Brain microvascular endothelial cell (primary cell): ENCODE measurements at regions not wholly inside any gene's neighbourhood (a gene's known extent, or its start where the extent isn't known, plus 50 kb on each side); places are given as distances from the start of the nearest gene placed in this dataset.

Experiments used
- DNase-seq: peaks from one replicate; pipeline ENCODE4 v3.0.0-alpha.2; 2020
- H3K27ac ChIP-seq: fragments of 250-450 bp; sonication (Bioruptor Pico); 2 replicates; pipeline ENCODE4 v1.5.1; 2020; ENCODE audit warnings: mild to moderate bottlenecking, moderate library complexity
- H3K27me3 ChIP-seq: fragments of 250-450 bp; sonication (Bioruptor Pico); replicated peaks from 2 replicates; pipeline ENCODE4 v1.5.1; 2020; ENCODE audit warnings: mild to moderate bottlenecking
- H3K36me3 ChIP-seq: fragments of 250-450 bp; sonication (Bioruptor Pico); replicated peaks from 2 replicates; pipeline ENCODE4 v1.5.1; 2020; ENCODE audit warnings: mild to moderate bottlenecking
- H3K4me3 ChIP-seq: 2 replicates; pipeline ENCODE4 v1.5.1; 2011; ENCODE audit warnings: low read depth, mild to moderate bottlenecking, control low read depth, low read length, moderate library complexity
- CTCF ChIP-seq: IDR thresholded peaks from 2 replicates; pipeline ENCODE4 v1.5.1; 2011; ENCODE audit warnings: low read depth, mild to moderate bottlenecking, moderate library complexity, low read length, control low read depth, inconsistent platforms; ENCODE audit errors: missing control alignments
- in situ Hi-C: cut with HindIII; loops from 2 replicates; pipeline ENCODE4 v1.10.0; 2017; ENCODE audit warnings: low sequenced_read_pairs, low pct_ligation_motif_present

- in situ Hi-C loops: no loop called here
- no peaks in the 10 kb centered on the region for H3K27me3 ChIP-seq
- H3K4me3 ChIP-seq: no peak overlapping the region
- H3K36me3 ChIP-seq: no peaks in the 10 kb centered on the region
- H3K27ac ChIP-seq: no peak overlapping the region
- no peak for DNase-seq
- TF ChIP-seq CTCF: no peak
Observed at GRCh38 chr13:64909184-64909583, 2321.0 kb downstream of the PCDH9 start.

- Histone ChIP-seq H3K36me3 (no peaks in the 10 kb centered on the region), H3K27ac (no peak overlapping the region), H3K27me3 (no peaks in the 10 kb centered on the region), H3K4me3 (no peak overlapping the region)
- no peak for TF ChIP-seq CTCF
- in situ Hi-C loops: no loop called here
- no peak for DNase-seq
Observed at GRCh38 chr13:64900039-64900438, 2330.1 kb downstream of the PCDH9 start.

GRCh38 chr13:64884976-64885375 lies 2345.2 kb downstream of the PCDH9 start:
- Histone ChIP-seq H3K27me3 (no peaks in the 10 kb centered on the region), H3K36me3 (no peaks in the 10 kb centered on the region), H3K27ac (no peak overlapping the region), H3K4me3 (no peak overlapping the region)
- DNase-seq: no peak
- no peak for TF ChIP-seq CTCF
- in situ Hi-C loops: no loop called here

GRCh38 chr13:64877176-64877575 lies 2353.0 kb downstream of the PCDH9 start:
- H3K27me3 ChIP-seq: no peaks in the 10 kb centered on the region

GRCh38 chr13:64871742-64872141 lies 2358.4 kb downstream of the PCDH9 start:
- no peak for TF ChIP-seq CTCF
- DNase-seq: peak; percentile 0
- Histone ChIP-seq H3K27ac (no peak overlapping the region), H3K27me3 (no peaks in the 10 kb centered on the region), H3K36me3 (no peaks in the 10 kb centered on the region), H3K4me3 (no peak overlapping the region)
- in situ Hi-C loops: no loop called here

More at GRCh38 chr13:64877176-64877575, 2353.0 kb downstream of the PCDH9 start:
- no peak for DNase-seq
- Histone ChIP-seq H3K27ac (no peak overlapping the region), H3K36me3 (no peaks in the 10 kb centered on the region), H3K4me3 (no peak overlapping the region)
- no peak for TF ChIP-seq CTCF
- in situ Hi-C loops: no loop called here

GRCh38 chr13:64869539-64869938 lies 2360.6 kb downstream of the PCDH9 start:
- Histone ChIP-seq H3K27ac (no peak overlapping the region), H3K27me3 (no peaks in the 10 kb centered on the region), H3K36me3 (no peaks in the 10 kb centered on the region), H3K4me3 (no peak overlapping the region)
- in situ Hi-C loops: no loop called here
- no peak for DNase-seq
- TF ChIP-seq CTCF: no peak
